GM12875 (cell line): ENCODE measurements at regions not wholly inside any gene's neighbourhood (a gene's known extent, or its start where the extent isn't known, plus 50 kb on each side); places are given as distances from the start of the nearest gene placed in this dataset.
"Not testable (repeated sequence)": the region's sequence is repeated elsewhere in the genome, so short reads cannot be mapped to it uniquely, and the experiment has no call there.

ENCODE experiments used
- H3K4me3 ChIP-seq: one replicate; pipeline ENCODE4 v1.5.1; 2011; ENCODE audit warnings: low read depth, low read length, control low read depth
- TF ChIP-seq, protein P1 (sequence below): IDR thresholded peaks from 2 replicates; pipeline ENCODE4 v1.5.1; 2011; ENCODE audit warnings: low read depth, mild to moderate bottlenecking, control low read depth, inconsistent platforms, low read length, moderate library complexity, borderline replicate concordance; ENCODE audit not compliant: insufficient read depth

DNA sequence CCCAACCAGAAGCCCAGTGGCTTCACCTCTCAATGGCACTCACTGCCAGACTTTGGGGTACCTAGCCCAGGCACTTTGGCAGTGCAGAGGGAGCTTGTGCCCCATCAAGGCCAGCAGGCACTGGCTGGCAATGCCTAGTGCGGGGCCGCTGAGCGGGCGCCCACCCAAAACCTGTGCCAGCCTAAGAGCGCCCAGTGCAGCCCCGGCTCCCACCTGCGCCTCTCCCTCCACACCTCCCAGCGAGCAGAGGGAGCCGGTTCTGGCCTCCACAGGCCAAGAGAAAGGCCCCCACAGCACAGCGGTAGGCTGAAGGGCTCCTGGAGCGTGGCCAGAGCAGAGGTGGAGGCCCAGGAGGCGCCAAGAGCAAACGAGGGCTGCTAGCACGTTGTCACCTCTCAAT lies 930.8 kb downstream of the IPMK start:
- TF ChIP-seq, protein P1, sequence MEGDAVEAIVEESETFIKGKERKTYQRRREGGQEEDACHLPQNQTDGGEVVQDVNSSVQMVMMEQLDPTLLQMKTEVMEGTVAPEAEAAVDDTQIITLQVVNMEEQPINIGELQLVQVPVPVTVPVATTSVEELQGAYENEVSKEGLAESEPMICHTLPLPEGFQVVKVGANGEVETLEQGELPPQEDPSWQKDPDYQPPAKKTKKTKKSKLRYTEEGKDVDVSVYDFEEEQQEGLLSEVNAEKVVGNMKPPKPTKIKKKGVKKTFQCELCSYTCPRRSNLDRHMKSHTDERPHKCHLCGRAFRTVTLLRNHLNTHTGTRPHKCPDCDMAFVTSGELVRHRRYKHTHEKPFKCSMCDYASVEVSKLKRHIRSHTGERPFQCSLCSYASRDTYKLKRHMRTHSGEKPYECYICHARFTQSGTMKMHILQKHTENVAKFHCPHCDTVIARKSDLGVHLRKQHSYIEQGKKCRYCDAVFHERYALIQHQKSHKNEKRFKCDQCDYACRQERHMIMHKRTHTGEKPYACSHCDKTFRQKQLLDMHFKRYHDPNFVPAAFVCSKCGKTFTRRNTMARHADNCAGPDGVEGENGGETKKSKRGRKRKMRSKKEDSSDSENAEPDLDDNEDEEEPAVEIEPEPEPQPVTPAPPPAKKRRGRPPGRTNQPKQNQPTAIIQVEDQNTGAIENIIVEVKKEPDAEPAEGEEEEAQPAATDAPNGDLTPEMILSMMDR = no peak

DNA sequence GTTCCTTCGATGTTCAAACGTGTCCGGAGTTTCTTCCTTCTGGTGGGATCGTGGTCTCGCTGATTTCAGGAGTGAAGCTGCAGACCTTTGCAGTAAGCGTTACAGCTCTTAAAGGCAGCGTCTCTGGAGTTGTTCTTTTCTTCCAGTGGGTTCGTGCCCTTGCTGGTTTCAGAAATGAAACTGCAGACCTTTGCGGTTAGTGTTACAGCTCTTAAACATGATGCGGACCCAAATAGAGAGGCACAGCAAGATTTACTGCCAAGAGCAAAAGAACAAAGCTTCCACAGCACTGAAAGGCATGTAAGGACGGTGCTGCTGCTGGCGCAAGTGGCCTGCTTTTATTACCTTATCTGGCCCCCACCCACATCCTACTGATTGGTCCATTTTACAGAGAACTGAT lies 931.4 kb downstream of the IPMK start:
- TF ChIP-seq, protein P1 = no peak
- H3K4me3 ChIP-seq = no peak overlapping the region

More for the DNA sequence above, 930.8 kb downstream of the IPMK start:
- H3K4me3 ChIP-seq = no peak overlapping the region

DNA sequence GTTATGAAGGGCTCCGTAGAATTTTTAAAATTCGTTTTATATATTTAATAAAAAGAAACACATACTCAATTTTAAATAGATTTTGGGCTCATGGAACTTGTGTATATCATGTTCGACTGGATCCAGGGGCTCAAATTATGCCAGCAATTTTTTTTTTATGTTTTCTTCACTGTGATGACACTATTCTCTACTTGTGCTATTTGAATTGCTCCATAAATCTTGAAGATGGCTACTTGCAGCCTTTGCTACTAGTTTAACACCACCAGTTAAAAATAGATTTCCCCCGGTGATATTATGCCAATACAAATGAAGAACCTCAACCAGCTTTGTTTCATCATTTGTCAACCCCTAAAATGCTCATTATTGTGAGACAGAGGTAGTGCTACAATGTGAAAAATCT lies 933.2 kb downstream of the IPMK start:
- TF ChIP-seq, protein P1 = no peak
- no peak overlapping the region for H3K4me3 ChIP-seq

DNA sequence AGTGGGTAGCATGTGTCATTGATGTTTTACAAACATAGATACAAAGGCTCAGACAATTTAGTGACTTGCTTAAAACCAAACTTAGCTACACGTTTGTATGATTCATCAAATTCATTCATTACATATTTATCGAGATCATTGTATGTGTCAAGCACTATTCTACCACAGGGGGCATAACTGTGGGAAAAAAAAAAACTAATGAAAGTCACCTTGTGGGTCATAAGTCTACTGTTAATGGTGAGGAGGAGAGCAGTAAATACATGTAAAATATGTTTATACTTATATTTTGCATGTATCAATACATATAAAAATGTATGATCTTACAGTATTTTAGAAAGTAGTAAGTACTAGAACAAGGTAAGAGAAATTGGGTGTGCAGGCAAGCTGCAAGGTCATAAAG lies 933.8 kb downstream of the IPMK start:
- H3K4me3 ChIP-seq = no peak overlapping the region

DNA sequence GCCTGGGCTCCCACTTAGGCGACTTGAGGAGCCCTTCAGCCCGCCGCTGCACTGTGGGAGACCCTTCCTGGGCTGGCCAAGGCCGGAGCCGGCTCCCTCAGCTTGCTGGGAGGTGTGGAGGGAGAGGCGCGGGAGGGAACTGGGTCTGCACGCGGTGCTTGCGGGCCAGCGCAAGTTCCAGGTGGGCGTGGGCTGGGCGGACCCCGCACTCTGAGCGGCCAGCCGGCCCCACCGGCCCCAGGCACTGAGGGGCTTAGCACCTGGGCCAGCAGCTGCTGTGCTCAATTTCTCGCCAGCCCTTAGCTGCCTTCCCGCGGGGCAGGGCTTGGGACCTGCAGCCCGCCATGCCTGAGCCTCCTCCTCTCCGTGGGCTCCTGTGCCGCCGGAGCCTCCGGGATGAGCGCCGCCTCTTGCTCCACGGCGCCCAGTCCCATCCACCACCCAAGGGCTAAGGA lies 946.3 kb downstream of the IPMK start:
- H3K4me3 ChIP-seq = not testable (repeated sequence)

More for the DNA sequence above, 933.8 kb downstream of the IPMK start:
- TF ChIP-seq, protein P1 = no peak

DNA sequence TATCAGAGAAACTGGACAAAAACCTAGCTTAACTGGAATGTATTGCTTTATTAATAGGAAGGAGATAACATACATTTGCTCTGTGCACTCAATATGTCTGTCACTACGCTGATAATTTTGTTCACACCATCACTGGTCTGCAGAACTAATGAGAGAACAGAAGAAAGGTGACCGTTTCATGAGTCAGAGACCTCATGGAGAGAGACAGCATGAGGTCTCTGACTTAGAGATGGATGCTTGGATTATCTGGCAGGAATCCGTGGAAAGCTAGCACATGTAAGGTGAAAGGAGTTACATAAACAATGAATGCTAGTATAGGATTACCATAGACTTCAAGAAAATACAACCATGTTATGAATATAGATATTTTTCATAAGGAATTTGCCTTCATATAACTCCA lies 947.3 kb downstream of the IPMK start:
- no peak overlapping the region for H3K4me3 ChIP-seq
- TF ChIP-seq, protein P1 = no peak

DNA sequence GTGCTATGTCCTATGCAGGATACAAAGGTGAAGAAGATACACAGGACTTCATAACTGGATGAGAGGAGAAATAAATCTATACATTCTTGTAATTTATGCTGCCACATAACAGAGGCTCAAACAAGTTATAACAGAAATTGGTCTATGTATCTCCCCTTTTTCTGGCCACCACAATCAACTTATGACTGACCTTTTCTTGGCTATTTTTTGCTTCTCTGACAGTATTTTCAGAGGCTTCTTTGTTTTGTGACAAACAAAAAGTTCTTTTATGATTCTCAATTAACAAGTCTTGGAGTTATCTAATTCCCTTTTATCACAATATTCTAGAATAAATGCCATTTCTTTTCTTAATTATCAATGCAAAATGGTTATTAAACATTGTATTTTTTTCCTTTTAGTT lies 953.0 kb upstream of the ZWINT start:
- TF ChIP-seq, protein P1 = no peak
- no peak overlapping the region for H3K4me3 ChIP-seq

DNA sequence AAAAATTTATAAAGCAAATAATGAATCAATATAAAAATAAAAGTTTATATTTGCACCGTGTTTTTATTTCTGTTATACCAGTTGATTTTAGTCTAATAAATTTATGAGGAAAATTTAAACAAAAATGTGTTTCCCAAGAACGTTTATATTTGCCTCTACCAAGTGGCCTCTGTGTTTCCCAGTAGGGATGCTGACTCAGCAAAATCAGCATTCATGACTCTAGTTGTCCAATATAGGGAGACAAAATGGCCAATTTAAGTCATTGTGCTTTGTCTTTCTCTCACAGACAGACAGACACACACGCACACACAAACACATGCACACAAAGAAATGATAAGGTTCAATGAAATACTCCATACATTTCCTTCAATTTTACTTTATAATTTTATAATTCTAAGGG lies 942.5 kb upstream of the ZWINT start:
- no peak overlapping the region for H3K4me3 ChIP-seq
- TF ChIP-seq, protein P1 = no peak
